ENCODE measurements at regions not wholly inside any gene's neighbourhood (a gene's known extent, or its start where the extent isn't known, plus 50 kb on each side); places are given as distances from the start of the nearest gene placed in this dataset.

- TF ChIP-seq TAF1 (IDR thresholded peaks at IDR 0.05; ENCODE audit: borderline replicate concordance, low read depth, low read length) (no peak), STAT1 (conservative IDR thresholded peaks at IDR 0.05) (no peak), SMAD1 (IDR thresholded peaks at IDR 0.05; ENCODE audit: low read depth, partially characterized antibody) (no peak), CEBPB (IDR thresholded peaks at IDR 0.05; ENCODE audit: borderline replicate concordance in 1 of 2, low read depth in 2 of 2, low read length in 2 of 2) (no peak), POLR2AphosphoS2 (IDR thresholded peaks at IDR 0.05; ENCODE audit: low read depth, low read length) (no peak), MTA2 (IDR thresholded peaks at IDR 0.05; ENCODE audit: low read depth) (peak; percentile 66; the same call in 1 of the 2 replicates), LARP7 (IDR thresholded peaks at IDR 0.05) (no peak), HSF1 (IDR thresholded peaks at IDR 0.05; ENCODE audit: low read depth, low read length) (no peak), ETV6 (conservative IDR thresholded peaks at IDR 0.05 in 1 of 2, IDR thresholded peaks at IDR 0.05 in 1 of 2; ENCODE audit: borderline replicate concordance in 1 of 2, low read depth in 1 of 2) (no peak), IRF3 (IDR thresholded peaks at IDR 0.05) (no peak), BHLHE40 (IDR thresholded peaks at IDR 0.05; ENCODE audit: borderline replicate concordance in 1 of 2, low read depth in 2 of 2, low read length in 1 of 2) (no peak), SP1 (IDR thresholded peaks at IDR 0.05; ENCODE audit: low read depth, low read length) (no peak), JUND (IDR thresholded peaks at IDR 0.05; ENCODE audit: low read depth, low read length) (no peak), FOXK2 (IDR thresholded peaks at IDR 0.05) (no peak), MEF2A (IDR thresholded peaks at IDR 0.05; ENCODE audit: insufficient read depth, low read depth, low read length) (no peak)
- TF ChIP-seq, protein P1, sequence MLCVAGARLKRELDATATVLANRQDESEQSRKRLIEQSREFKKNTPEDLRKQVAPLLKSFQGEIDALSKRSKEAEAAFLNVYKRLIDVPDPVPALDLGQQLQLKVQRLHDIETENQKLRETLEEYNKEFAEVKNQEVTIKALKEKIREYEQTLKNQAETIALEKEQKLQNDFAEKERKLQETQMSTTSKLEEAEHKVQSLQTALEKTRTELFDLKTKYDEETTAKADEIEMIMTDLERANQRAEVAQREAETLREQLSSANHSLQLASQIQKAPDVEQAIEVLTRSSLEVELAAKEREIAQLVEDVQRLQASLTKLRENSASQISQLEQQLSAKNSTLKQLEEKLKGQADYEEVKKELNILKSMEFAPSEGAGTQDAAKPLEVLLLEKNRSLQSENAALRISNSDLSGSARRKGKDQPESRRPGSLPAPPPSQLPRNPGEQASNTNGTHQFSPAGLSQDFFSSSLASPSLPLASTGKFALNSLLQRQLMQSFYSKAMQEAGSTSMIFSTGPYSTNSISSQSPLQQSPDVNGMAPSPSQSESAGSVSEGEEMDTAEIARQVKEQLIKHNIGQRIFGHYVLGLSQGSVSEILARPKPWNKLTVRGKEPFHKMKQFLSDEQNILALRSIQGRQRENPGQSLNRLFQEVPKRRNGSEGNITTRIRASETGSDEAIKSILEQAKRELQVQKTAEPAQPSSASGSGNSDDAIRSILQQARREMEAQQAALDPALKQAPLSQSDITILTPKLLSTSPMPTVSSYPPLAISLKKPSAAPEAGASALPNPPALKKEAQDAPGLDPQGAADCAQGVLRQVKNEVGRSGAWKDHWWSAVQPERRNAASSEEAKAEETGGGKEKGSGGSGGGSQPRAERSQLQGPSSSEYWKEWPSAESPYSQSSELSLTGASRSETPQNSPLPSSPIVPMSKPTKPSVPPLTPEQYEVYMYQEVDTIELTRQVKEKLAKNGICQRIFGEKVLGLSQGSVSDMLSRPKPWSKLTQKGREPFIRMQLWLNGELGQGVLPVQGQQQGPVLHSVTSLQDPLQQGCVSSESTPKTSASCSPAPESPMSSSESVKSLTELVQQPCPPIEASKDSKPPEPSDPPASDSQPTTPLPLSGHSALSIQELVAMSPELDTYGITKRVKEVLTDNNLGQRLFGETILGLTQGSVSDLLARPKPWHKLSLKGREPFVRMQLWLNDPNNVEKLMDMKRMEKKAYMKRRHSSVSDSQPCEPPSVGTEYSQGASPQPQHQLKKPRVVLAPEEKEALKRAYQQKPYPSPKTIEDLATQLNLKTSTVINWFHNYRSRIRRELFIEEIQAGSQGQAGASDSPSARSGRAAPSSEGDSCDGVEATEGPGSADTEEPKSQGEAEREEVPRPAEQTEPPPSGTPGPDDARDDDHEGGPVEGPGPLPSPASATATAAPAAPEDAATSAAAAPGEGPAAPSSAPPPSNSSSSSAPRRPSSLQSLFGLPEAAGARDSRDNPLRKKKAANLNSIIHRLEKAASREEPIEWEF (IDR thresholded peaks at IDR 0.05; ENCODE audit: insufficient replicate concordance, low read depth, low read length), result no peak
- TF ChIP-seq, protein P2, sequence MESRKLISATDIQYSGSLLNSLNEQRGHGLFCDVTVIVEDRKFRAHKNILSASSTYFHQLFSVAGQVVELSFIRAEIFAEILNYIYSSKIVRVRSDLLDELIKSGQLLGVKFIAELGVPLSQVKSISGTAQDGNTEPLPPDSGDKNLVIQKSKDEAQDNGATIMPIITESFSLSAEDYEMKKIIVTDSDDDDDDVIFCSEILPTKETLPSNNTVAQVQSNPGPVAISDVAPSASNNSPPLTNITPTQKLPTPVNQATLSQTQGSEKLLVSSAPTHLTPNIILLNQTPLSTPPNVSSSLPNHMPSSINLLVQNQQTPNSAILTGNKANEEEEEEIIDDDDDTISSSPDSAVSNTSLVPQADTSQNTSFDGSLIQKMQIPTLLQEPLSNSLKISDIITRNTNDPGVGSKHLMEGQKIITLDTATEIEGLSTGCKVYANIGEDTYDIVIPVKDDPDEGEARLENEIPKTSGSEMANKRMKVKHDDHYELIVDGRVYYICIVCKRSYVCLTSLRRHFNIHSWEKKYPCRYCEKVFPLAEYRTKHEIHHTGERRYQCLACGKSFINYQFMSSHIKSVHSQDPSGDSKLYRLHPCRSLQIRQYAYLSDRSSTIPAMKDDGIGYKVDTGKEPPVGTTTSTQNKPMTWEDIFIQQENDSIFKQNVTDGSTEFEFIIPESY (IDR thresholded peaks at IDR 0.05), result no peak
- TF ChIP-seq, protein P3, sequence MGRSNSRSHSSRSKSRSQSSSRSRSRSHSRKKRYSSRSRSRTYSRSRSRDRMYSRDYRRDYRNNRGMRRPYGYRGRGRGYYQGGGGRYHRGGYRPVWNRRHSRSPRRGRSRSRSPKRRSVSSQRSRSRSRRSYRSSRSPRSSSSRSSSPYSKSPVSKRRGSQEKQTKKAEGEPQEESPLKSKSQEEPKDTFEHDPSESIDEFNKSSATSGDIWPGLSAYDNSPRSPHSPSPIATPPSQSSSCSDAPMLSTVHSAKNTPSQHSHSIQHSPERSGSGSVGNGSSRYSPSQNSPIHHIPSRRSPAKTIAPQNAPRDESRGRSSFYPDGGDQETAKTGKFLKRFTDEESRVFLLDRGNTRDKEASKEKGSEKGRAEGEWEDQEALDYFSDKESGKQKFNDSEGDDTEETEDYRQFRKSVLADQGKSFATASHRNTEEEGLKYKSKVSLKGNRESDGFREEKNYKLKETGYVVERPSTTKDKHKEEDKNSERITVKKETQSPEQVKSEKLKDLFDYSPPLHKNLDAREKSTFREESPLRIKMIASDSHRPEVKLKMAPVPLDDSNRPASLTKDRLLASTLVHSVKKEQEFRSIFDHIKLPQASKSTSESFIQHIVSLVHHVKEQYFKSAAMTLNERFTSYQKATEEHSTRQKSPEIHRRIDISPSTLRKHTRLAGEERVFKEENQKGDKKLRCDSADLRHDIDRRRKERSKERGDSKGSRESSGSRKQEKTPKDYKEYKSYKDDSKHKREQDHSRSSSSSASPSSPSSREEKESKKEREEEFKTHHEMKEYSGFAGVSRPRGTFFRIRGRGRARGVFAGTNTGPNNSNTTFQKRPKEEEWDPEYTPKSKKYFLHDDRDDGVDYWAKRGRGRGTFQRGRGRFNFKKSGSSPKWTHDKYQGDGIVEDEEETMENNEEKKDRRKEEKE (IDR thresholded peaks at IDR 0.05), result no peak
These were observed 366.1 kb upstream of the TMPO start (continued) for GRCh38 chr12:98149270-98149669.
